ENCODE measurements at regions not wholly inside any gene's neighbourhood (a gene's known extent, or its start where the extent isn't known, plus 50 kb on each side); places are given as distances from the start of the nearest gene placed in this dataset.

GRCh38 chr15:73000293-73000692, 52.0 kb upstream of the NEO1 start:
- Histone ChIP-seq H2BK20ac (ENCODE audit: low read depth, low read length, poor library complexity, severe bottlenecking) (no peak overlapping the region), H4K91ac (ENCODE audit: insufficient read length, low read depth, low read length) (no peak overlapping the region), H3K9ac (ENCODE audit: extremely low read depth, insufficient read length, low read length) (no peak overlapping the region), H3K27me3 (ENCODE audit: insufficient read depth, low read length) (no peaks in the 10 kb centered on the region), H4K20me1 (ENCODE audit: control insufficient read depth, insufficient read depth, insufficient read length) (no peaks in the 10 kb centered on the region), H4K8ac (replicated peaks; ENCODE audit: insufficient read length, low read depth, low read length) (no peak overlapping the region), H3K27ac (ENCODE audit: insufficient read length, low read depth, low read length) (no peak overlapping the region), H3T11ph (ENCODE audit: low read length) (no peak overlapping the region), H2AK5ac (ENCODE audit: insufficient read length, low read length) (no peak overlapping the region), H3K4me2 (ENCODE audit: insufficient read depth, insufficient read length, low read length) (no peak overlapping the region), H2BK120ac (ENCODE audit: low read depth, low read length, poor library complexity, severe bottlenecking) (no peak overlapping the region), H3K23ac (ENCODE audit: insufficient read length, low read depth, low read length) (no peak overlapping the region), H3K79me2 (ENCODE audit: insufficient read depth, low read length) (no peaks in the 10 kb centered on the region), H3K56ac (ENCODE audit: insufficient read length, low read depth, low read length) (no peak overlapping the region), H3K4me1 (ENCODE audit: insufficient read depth, low read length) (no peaks in the 10 kb centered on the region), H3K18ac (ENCODE audit: insufficient read length, low read depth, low read length) (no peak overlapping the region), H2AFZ (ENCODE audit: low read length) (no peak overlapping the region), H3K79me1 (ENCODE audit: insufficient read depth, low read depth, low read length, poor library complexity, severe bottlenecking) (no peaks in the 10 kb centered on the region), H2BK12ac (ENCODE audit: insufficient read length, low read depth, low read length) (no peak overlapping the region), H3K4ac (ENCODE audit: low read depth, low read length) (no peak overlapping the region), H2BK15ac (ENCODE audit: low read depth, low read length) (no peak overlapping the region), H3K14ac (ENCODE audit: insufficient read depth, low read length) (no peak overlapping the region), H2BK5ac (ENCODE audit: insufficient read length, low read length) (no peak overlapping the region), H4K5ac (ENCODE audit: insufficient read length, low read depth, low read length) (no peak overlapping the region), H3K23me2 (ENCODE audit: insufficient read length, low read depth, low read length, poor library complexity, severe bottlenecking) (no peaks in the 10 kb centered on the region), H3K9me3 (ENCODE audit: control insufficient read depth, low read depth, low read length) (no peaks in the 10 kb centered on the region)
- Mint-ChIP-seq H3K4me1 (peaks cover 4 to 8% of the 10 kb centered on the region in 2 experiments), H3K4me3 (no peak overlapping the region), H3K27ac (no peak overlapping the region), H3K9me3 (no peaks in the 10 kb centered on the region), H3K27me3 (ENCODE audit: low read depth) (peaks cover 2% of the 10 kb centered on the region; the same call in 1 of the 2 replicates), H3K36me3 (ENCODE audit: insufficient read depth in 1 of 3, low read depth in 3 of 3) (no peaks in the 10 kb centered on the region)
- no CpG with 5 or more reads among the region's 4 CpGs for WGBS (ENCODE audit: extremely low coverage, insufficient read length, low lambda C conversion rate)
- TF ChIP-seq, protein P1, sequence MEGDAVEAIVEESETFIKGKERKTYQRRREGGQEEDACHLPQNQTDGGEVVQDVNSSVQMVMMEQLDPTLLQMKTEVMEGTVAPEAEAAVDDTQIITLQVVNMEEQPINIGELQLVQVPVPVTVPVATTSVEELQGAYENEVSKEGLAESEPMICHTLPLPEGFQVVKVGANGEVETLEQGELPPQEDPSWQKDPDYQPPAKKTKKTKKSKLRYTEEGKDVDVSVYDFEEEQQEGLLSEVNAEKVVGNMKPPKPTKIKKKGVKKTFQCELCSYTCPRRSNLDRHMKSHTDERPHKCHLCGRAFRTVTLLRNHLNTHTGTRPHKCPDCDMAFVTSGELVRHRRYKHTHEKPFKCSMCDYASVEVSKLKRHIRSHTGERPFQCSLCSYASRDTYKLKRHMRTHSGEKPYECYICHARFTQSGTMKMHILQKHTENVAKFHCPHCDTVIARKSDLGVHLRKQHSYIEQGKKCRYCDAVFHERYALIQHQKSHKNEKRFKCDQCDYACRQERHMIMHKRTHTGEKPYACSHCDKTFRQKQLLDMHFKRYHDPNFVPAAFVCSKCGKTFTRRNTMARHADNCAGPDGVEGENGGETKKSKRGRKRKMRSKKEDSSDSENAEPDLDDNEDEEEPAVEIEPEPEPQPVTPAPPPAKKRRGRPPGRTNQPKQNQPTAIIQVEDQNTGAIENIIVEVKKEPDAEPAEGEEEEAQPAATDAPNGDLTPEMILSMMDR (conservative IDR thresholded peaks at IDR 0.05) = no peak
- DNase-seq = no peak
